ENCODE measurements at regions not wholly inside any gene's neighbourhood (a gene's known extent, or its start where the extent isn't known, plus 50 kb on each side); places are given as distances from the start of the nearest gene placed in this dataset.

GRCh38 chr13:72181661-72182060 lies 314.7 kb upstream of the DACH1 start:
- Histone ChIP-seq H3K36me3 (ENCODE audit: insufficient read depth, low read length) (no peaks in the 10 kb centered on the region), H3K27me3 (ENCODE audit: control insufficient read depth in 1 of 2, insufficient read depth in 2 of 2, low read length in 2 of 2) (no peaks in the 10 kb centered on the region), H3K27ac (ENCODE audit: low read depth in 1 of 2, low read length in 2 of 2) (no peak overlapping the region), H3K4me3 (ENCODE audit: low read length) (no peak overlapping the region), H3K9me3 (ENCODE audit: control insufficient read depth in 1 of 2, insufficient read depth in 1 of 2, low read length in 2 of 2) (no peaks in the 10 kb centered on the region), H3K4me1 (ENCODE audit: insufficient read depth, low read length) (no peaks in the 10 kb centered on the region)
- Mint-ChIP-seq H3K4me3 (no peak overlapping the region), H3K4me1 (ENCODE audit: low read depth) (no peaks in the 10 kb centered on the region), H3K9me3 (peaks cover 9% of the 10 kb centered on the region), H3K27ac (no peak overlapping the region), H3K36me3 (ENCODE audit: low read depth) (no peaks in the 10 kb centered on the region), H3K27me3 (no peaks in the 10 kb centered on the region)
- DNase-seq: no peak
- no peak for ATAC-seq (ENCODE audit: poor library complexity)
- CTCF ChIA-PET: no interaction called here
- intact Hi-C loops (cut with DNase I, micrococcal nuclease): no loop called here
- POLR2A ChIA-PET: no interaction called here
- no peak for TF ChIP-seq CTCF (IDR thresholded peaks at IDR 0.05)

- DNase-seq (no peak), ATAC-seq (ENCODE audit: poor library complexity) (no peak)
- Mint-ChIP-seq H3K9me3 (peaks cover 9% of the 10 kb centered on the region), H3K27ac (no peak overlapping the region), H3K4me1 (ENCODE audit: low read depth) (no peaks in the 10 kb centered on the region), H3K4me3 (no peak overlapping the region), H3K27me3 (no peaks in the 10 kb centered on the region), H3K36me3 (ENCODE audit: low read depth) (no peaks in the 10 kb centered on the region)
- H3K4me3 ChIP-seq (ENCODE audit: low read length): no peak overlapping the region
- intact Hi-C loops (cut with DNase I, micrococcal nuclease): no loop called here
- ChIA-PET POLR2A (no interaction called here), CTCF (no interaction called here)
- H3K27me3 ChIP-seq (ENCODE audit: control insufficient read depth in 1 of 2, insufficient read depth in 2 of 2, low read length in 2 of 2): no peaks in the 10 kb centered on the region
- H3K36me3 ChIP-seq (ENCODE audit: insufficient read depth, low read length): no peaks in the 10 kb centered on the region
- H3K27ac ChIP-seq (ENCODE audit: low read depth in 1 of 2, low read length in 2 of 2): no peak overlapping the region
- no peaks in the 10 kb centered on the region for H3K9me3 ChIP-seq (ENCODE audit: control insufficient read depth in 1 of 2, insufficient read depth in 1 of 2, low read length in 2 of 2)
- TF ChIP-seq CTCF (IDR thresholded peaks at IDR 0.05): no peak
- H3K4me1 ChIP-seq (ENCODE audit: insufficient read depth, low read length): no peaks in the 10 kb centered on the region
These were observed 313.4 kb upstream of the DACH1 start for GRCh38 chr13:72180253-72180952.

DNA sequence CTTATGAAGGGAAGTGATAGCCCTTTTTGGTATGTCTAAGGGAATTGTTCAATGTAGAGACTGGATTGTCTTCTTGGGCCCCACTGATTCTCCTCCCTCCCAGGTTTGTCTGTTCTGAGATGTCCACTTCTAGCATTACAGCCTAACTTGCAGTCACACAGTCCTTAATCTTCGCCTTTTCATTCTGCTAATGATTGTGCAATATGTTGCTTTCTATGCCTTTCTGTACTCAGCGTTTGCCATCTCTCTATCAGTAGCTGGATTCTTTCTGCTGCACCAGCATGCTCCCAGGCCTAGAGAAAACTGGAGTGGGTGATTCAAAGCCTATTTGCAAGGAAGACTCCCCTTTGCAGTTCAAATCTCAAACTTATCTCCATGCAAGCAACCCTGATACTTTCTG lies 307.5 kb upstream of the DACH1 start:
- H3K4me3 Mint-ChIP-seq: no peak overlapping the region
- ATAC-seq (ENCODE audit: poor library complexity) (no peak), DNase-seq (no peak)
- H3K27ac ChIP-seq (ENCODE audit: low read depth in 1 of 2, low read length in 2 of 2): no peak overlapping the region
- ChIA-PET POLR2A (no interaction called here), CTCF (no interaction called here)
- peaks cover 2% of the 10 kb centered on the region for H3K9me3 Mint-ChIP-seq
- H3K27ac Mint-ChIP-seq: no peak overlapping the region
- TF ChIP-seq CTCF (IDR thresholded peaks at IDR 0.05): no peak
- H3K4me3 ChIP-seq (ENCODE audit: low read length): no peak overlapping the region
- no peaks in the 10 kb centered on the region for H3K36me3 ChIP-seq (ENCODE audit: insufficient read depth, low read length)
- no peaks in the 10 kb centered on the region for H3K27me3 Mint-ChIP-seq
- intact Hi-C loops (cut with DNase I, micrococcal nuclease): loop anchor here in 1 of 2 experiments (10.0 kb wide), 1 partner anchor 1410 kb away; no protein-coding TSS in a partner anchor
- no peaks in the 10 kb centered on the region for H3K4me1 ChIP-seq (ENCODE audit: insufficient read depth, low read length)
- no peaks in the 10 kb centered on the region for H3K27me3 ChIP-seq (ENCODE audit: control insufficient read depth in 1 of 2, insufficient read depth in 2 of 2, low read length in 2 of 2)
- no peaks in the 10 kb centered on the region for H3K36me3 Mint-ChIP-seq (ENCODE audit: low read depth)
- H3K9me3 ChIP-seq (ENCODE audit: control insufficient read depth in 1 of 2, insufficient read depth in 1 of 2, low read length in 2 of 2): peaks cover 0 to 3% of the 10 kb centered on the region in 2 experiments
- H3K4me1 Mint-ChIP-seq (ENCODE audit: low read depth): no peaks in the 10 kb centered on the region
